ENCODE measurements at regions not wholly inside any gene's neighbourhood (a gene's known extent, or its start where the extent isn't known, plus 50 kb on each side); places are given as distances from the start of the nearest gene placed in this dataset.

DNA sequence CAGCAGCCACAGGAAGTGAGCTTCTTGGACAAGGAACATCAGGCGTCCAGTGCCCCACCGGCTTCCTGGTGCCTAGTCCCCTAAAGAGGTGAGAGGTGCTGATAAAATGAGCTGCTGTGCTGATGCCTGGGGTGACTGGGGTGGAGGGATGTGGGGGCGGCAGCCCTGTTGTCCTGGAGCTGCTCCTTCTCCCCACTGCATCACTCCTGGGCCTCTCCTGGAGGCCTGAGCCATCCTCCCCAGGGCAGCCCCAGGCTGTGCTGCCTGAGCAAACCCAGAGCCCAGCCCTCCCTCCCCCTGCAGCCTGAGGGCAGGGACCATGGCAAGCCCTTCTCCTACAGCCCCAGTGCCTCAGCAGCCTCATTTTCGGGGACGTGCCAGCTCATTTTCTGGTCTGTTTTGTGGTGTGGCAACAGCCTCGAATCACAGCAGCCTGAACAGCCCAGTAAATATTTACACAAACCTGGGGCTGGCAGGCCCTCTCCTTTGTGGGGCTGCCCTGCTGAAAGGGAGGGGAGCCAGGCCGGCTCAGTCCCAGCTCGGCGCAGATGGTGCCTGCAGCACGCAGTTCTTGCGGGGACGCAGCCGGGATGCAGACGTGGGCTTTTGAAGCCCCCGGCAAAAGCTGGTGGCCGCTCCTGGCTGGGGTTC, 259.9 kb downstream of the DLL1 start:
- no peak overlapping the region for H2AFZ ChIP-seq
- no peak overlapping the region for H3K4me2 ChIP-seq
- H3K4me3 ChIP-seq: no peak overlapping the region
- no peaks in the 10 kb centered on the region for H4K20me1 ChIP-seq (replicated peaks; ENCODE audit: insufficient read depth)
- Mint-ChIP-seq H3K4me1 (peaks cover 5% of the 10 kb centered on the region), H3K27me3 (ENCODE audit: insufficient read depth, low read depth, poor library complexity) (peaks cover 11% of the 10 kb centered on the region), H3K27ac (no peak overlapping the region), H3K9me3 (peaks cover 26% of the 10 kb centered on the region), H3K36me3 (ENCODE audit: low read depth) (peaks cover 19% of the 10 kb centered on the region), H3K4me3 (no peak overlapping the region)
- no peaks in the 10 kb centered on the region for H3K79me2 ChIP-seq (replicated peaks; ENCODE audit: insufficient read depth)
- no peaks in the 10 kb centered on the region for H3F3A ChIP-seq (replicated peaks; ENCODE audit: low read depth)
- peaks cover 8% of the 10 kb centered on the region; the same call in 1 of the 2 replicates for H3K9me2 ChIP-seq (ENCODE audit: insufficient read depth)
- no peak overlapping the region for H3K27ac ChIP-seq (ENCODE audit: low read depth)
- peak; percentile 27; the same call in 2 of the 3 replicates for ATAC-seq
- H3K36me3 ChIP-seq (ENCODE audit: insufficient read depth): no peaks in the 10 kb centered on the region
- no peaks in the 10 kb centered on the region; the same call in 1 of the 2 replicates for H3K4me1 ChIP-seq (ENCODE audit: insufficient read depth)
- no peak for DNase-seq (ENCODE audit: low spot score)
- no peak for TF ChIP-seq JUNB (IDR thresholded peaks at IDR 0.05; ENCODE audit: unreplicated experiment)
- no peak for TF ChIP-seq NANOG (IDR thresholded peaks at IDR 0.05; ENCODE audit: borderline replicate concordance)
- TF ChIP-seq EZH2 (IDR thresholded peaks at IDR 0.05; ENCODE audit: low read depth, unreplicated experiment): no peak
- TF ChIP-seq, protein P1, sequence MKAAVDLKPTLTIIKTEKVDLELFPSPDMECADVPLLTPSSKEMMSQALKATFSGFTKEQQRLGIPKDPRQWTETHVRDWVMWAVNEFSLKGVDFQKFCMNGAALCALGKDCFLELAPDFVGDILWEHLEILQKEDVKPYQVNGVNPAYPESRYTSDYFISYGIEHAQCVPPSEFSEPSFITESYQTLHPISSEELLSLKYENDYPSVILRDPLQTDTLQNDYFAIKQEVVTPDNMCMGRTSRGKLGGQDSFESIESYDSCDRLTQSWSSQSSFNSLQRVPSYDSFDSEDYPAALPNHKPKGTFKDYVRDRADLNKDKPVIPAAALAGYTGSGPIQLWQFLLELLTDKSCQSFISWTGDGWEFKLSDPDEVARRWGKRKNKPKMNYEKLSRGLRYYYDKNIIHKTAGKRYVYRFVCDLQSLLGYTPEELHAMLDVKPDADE (IDR thresholded peaks at IDR 0.05): no peak
- TF ChIP-seq EZH2phosphoT487 (IDR thresholded peaks at IDR 0.05; ENCODE audit: unreplicated experiment): no peak
- TF ChIP-seq, protein P2, sequence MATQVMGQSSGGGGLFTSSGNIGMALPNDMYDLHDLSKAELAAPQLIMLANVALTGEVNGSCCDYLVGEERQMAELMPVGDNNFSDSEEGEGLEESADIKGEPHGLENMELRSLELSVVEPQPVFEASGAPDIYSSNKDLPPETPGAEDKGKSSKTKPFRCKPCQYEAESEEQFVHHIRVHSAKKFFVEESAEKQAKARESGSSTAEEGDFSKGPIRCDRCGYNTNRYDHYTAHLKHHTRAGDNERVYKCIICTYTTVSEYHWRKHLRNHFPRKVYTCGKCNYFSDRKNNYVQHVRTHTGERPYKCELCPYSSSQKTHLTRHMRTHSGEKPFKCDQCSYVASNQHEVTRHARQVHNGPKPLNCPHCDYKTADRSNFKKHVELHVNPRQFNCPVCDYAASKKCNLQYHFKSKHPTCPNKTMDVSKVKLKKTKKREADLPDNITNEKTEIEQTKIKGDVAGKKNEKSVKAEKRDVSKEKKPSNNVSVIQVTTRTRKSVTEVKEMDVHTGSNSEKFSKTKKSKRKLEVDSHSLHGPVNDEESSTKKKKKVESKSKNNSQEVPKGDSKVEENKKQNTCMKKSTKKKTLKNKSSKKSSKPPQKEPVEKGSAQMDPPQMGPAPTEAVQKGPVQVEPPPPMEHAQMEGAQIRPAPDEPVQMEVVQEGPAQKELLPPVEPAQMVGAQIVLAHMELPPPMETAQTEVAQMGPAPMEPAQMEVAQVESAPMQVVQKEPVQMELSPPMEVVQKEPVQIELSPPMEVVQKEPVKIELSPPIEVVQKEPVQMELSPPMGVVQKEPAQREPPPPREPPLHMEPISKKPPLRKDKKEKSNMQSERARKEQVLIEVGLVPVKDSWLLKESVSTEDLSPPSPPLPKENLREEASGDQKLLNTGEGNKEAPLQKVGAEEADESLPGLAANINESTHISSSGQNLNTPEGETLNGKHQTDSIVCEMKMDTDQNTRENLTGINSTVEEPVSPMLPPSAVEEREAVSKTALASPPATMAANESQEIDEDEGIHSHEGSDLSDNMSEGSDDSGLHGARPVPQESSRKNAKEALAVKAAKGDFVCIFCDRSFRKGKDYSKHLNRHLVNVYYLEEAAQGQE (IDR thresholded peaks at IDR 0.05; ENCODE audit: unreplicated experiment): no peak
- no peak for TF ChIP-seq STAT1 (IDR thresholded peaks at IDR 0.05; ENCODE audit: unreplicated experiment)
- H3K27me3 ChIP-seq (ENCODE audit: insufficient read depth): no peaks in the 10 kb centered on the region

DNA sequence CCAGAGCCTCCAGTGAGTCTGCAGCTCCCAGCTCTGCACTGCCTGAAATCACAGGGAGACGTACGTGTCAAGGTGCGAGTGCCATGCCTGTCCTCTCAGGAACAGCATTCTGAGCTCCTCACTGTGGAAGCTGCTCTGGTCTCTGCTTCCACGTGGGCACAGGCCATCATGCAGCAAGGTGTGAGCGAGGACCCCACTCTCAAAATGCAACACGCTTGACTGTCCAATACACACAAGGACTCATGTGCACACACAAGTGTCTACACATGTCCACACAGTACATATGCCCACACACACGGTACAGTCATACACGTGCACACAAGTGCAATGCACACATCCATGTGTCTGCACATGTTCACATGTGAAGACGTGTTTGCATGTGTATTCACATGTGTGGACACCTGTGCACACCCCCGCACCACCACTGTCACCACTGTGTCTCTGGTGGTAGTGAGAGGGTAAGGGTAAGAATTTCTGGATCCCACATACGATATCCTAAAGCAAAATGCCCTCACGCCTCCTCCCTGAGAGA, 260.5 kb downstream of the DLL1 start:
- Histone ChIP-seq H3K27ac (ENCODE audit: low read depth) (no peak overlapping the region), H3K36me3 (ENCODE audit: insufficient read depth) (no peaks in the 10 kb centered on the region), H3K4me2 (no peak overlapping the region), H3K9me2 (ENCODE audit: insufficient read depth) (peaks cover 8% of the 10 kb centered on the region; the same call in 1 of the 2 replicates), H3K27me3 (ENCODE audit: insufficient read depth) (no peaks in the 10 kb centered on the region), H3K4me1 (ENCODE audit: insufficient read depth) (no peaks in the 10 kb centered on the region; the same call in 1 of the 2 replicates), H3F3A (replicated peaks; ENCODE audit: low read depth) (no peaks in the 10 kb centered on the region), H3K4me3 (no peak overlapping the region), H4K20me1 (replicated peaks; ENCODE audit: insufficient read depth) (no peaks in the 10 kb centered on the region), H2AFZ (no peak overlapping the region), H3K79me2 (replicated peaks; ENCODE audit: insufficient read depth) (no peaks in the 10 kb centered on the region)
- H3K27me3 Mint-ChIP-seq (ENCODE audit: insufficient read depth, low read depth, poor library complexity): peaks cover 7% of the 10 kb centered on the region
- H3K27ac Mint-ChIP-seq: no peak overlapping the region
- H3K4me3 Mint-ChIP-seq: no peak overlapping the region
- no peaks in the 10 kb centered on the region; the same call in 1 of the 3 replicates for H3K4me1 Mint-ChIP-seq
- peaks cover 26% of the 10 kb centered on the region for H3K9me3 Mint-ChIP-seq
- peaks cover 16% of the 10 kb centered on the region; the same call in 2 of the 3 replicates for H3K36me3 Mint-ChIP-seq (ENCODE audit: low read depth)
- TF ChIP-seq ZNF114 (CRISPR knock-in tag; IDR thresholded peaks at IDR 0.05) (no peak), EZH2 (IDR thresholded peaks at IDR 0.05; ENCODE audit: low read depth, unreplicated experiment) (no peak), CREB1 (CRISPR knock-in tag; IDR thresholded peaks at IDR 0.05; ENCODE audit: low read depth) (no peak), JUNB (IDR thresholded peaks at IDR 0.05; ENCODE audit: unreplicated experiment) (no peak), ZNF331 (CRISPR knock-in tag; IDR thresholded peaks at IDR 0.05; ENCODE audit: low read depth) (no peak)
- TF ChIP-seq, protein P2 (IDR thresholded peaks at IDR 0.05; ENCODE audit: unreplicated experiment): no peak
- TF ChIP-seq, protein P3, sequence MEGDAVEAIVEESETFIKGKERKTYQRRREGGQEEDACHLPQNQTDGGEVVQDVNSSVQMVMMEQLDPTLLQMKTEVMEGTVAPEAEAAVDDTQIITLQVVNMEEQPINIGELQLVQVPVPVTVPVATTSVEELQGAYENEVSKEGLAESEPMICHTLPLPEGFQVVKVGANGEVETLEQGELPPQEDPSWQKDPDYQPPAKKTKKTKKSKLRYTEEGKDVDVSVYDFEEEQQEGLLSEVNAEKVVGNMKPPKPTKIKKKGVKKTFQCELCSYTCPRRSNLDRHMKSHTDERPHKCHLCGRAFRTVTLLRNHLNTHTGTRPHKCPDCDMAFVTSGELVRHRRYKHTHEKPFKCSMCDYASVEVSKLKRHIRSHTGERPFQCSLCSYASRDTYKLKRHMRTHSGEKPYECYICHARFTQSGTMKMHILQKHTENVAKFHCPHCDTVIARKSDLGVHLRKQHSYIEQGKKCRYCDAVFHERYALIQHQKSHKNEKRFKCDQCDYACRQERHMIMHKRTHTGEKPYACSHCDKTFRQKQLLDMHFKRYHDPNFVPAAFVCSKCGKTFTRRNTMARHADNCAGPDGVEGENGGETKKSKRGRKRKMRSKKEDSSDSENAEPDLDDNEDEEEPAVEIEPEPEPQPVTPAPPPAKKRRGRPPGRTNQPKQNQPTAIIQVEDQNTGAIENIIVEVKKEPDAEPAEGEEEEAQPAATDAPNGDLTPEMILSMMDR (conservative IDR thresholded peaks at IDR 0.05; ENCODE audit: low read depth in 2 of 2): no peak
- DNase-seq (ENCODE audit: low spot score) (no peak), ATAC-seq (no peak)

Measured in GM23338 (cell line).